Keratinocyte (primary cell): ENCODE measurements at regions not wholly inside any gene's neighbourhood (a gene's known extent, or its start where the extent isn't known, plus 50 kb on each side); places are given as distances from the start of the nearest gene placed in this dataset.

Experiments used
- DNase-seq: peaks from one replicate; pipeline ENCODE4 v3.0.0-alpha.2; 2011; ENCODE audit warnings: low read depth, missing footprints, low spot score
- FAIRE-seq: peaks from 2 replicates; lab custom pipeline; 2011; peaks lifted over from hg19 to GRCh38; lab: Jason Lieb, UNC
- H2AFZ ChIP-seq: 2 replicates; pipeline ENCODE4 v1.6.0; 2012; ENCODE audit warnings: low read length, control low read depth, inconsistent platforms; ENCODE audit not compliant: control insufficient read depth
- H3K27ac ChIP-seq: 2 replicates; pipeline ENCODE4 v1.5.1; 2011; ENCODE audit warnings: low read length; ENCODE audit not compliant: control insufficient read depth, insufficient read depth
- H3K27me3 ChIP-seq: 3 replicates; pipeline ENCODE4 v1.6.0; 2011; ENCODE audit warnings: low read length; ENCODE audit not compliant: control insufficient read depth, insufficient read depth; ENCODE audit errors: extremely low read depth
- H3K36me3 ChIP-seq, 2 experiments: 2 replicates in 1 of 2; 3 replicates in 1 of 2; pipeline ENCODE4 v1.5.1; 2011; ENCODE audit warnings: low read length in 2 of 2, mild to moderate bottlenecking in 1 of 2; ENCODE audit not compliant: control insufficient read depth in 2 of 2, insufficient read depth in 2 of 2; ENCODE audit errors: extremely low read depth in 1 of 2
- H3K4me1 ChIP-seq: 3 replicates; pipeline ENCODE4 v1.5.1; 2011; ENCODE audit warnings: low read length; ENCODE audit not compliant: control insufficient read depth, insufficient read depth; ENCODE audit errors: extremely low read depth
- H3K4me2 ChIP-seq: 3 replicates; pipeline ENCODE4 v1.6.0; 2011; ENCODE audit warnings: low read depth, low read length; ENCODE audit not compliant: control insufficient read depth, insufficient read depth; ENCODE audit errors: extremely low read depth
- H3K4me3 ChIP-seq, 3 experiments: fragments of 200-600 bp in 1 of 3; sonication (generic) in 1 of 3; 2 replicates in 2 of 3; 3 replicates in 1 of 3; pipeline ENCODE4 v1.5.1; 2011 to 2016; ENCODE audit warnings: low read length in 3 of 3, mild to moderate bottlenecking in 3 of 3, control low read depth in 2 of 3, inconsistent platforms in 1 of 3, low read depth in 1 of 3, mixed read lengths in 1 of 3, mixed run types in 1 of 3, moderate library complexity in 1 of 3; ENCODE audit not compliant: control insufficient read depth in 2 of 3, insufficient read depth in 2 of 3; ENCODE audit errors: extremely low read depth in 1 of 3
- H3K79me2 ChIP-seq: 2 replicates; pipeline ENCODE4 v1.6.0; 2012; ENCODE audit warnings: low read length; ENCODE audit not compliant: control insufficient read depth, insufficient read depth
- H3K9ac ChIP-seq: 3 replicates; pipeline ENCODE4 v1.6.0; 2011; ENCODE audit warnings: low read length; ENCODE audit not compliant: control insufficient read depth, insufficient read depth; ENCODE audit errors: extremely low read depth
- H3K9me1 ChIP-seq: 3 replicates; pipeline ENCODE4 v1.6.0; 2011; ENCODE audit warnings: low read length; ENCODE audit not compliant: control insufficient read depth, insufficient read depth; ENCODE audit errors: extremely low read depth
- H3K9me3 ChIP-seq: 2 replicates; pipeline ENCODE4 v1.5.1; 2012; ENCODE audit warnings: low read depth, low read length; ENCODE audit not compliant: control insufficient read depth
- H4K20me1 ChIP-seq: 3 replicates; pipeline ENCODE4 v1.6.0; 2011; ENCODE audit warnings: low read length; ENCODE audit not compliant: control insufficient read depth, insufficient read depth; ENCODE audit errors: extremely low read depth
- CTCF ChIP-seq, 3 experiments: IDR thresholded peaks in 1 of 3; conservative IDR thresholded peaks in 1 of 3; optimal IDR thresholded peaks in 1 of 3; 2 replicates in 2 of 3; 3 replicates in 1 of 3; pipeline versions ENCODE3 to v1.5.1; 2011; ENCODE audit warnings: low read length in 3 of 3, mild to moderate bottlenecking in 3 of 3, moderate library complexity in 2 of 3, control low read depth in 1 of 3, inconsistent platforms in 1 of 3; ENCODE audit not compliant: insufficient read depth in 2 of 3; ENCODE audit errors: extremely low read depth in 1 of 3
- EZH2 ChIP-seq: IDR thresholded peaks from one replicate; pipeline ENCODE4 v1.6.1; 2012; ENCODE audit warnings: inconsistent platforms, mild to moderate bottlenecking, low read length, moderate library complexity
- dilution Hi-C: fragments of 300-500 bp; cut with MboI; formaldehyde crosslinking; loops from one replicate; pipeline ENCODE4 v1.7.0; 2020; ENCODE audit warnings: low sequenced_read_pairs; ENCODE audit not compliant: extremely low pct_ligation_motif_present

DNA sequence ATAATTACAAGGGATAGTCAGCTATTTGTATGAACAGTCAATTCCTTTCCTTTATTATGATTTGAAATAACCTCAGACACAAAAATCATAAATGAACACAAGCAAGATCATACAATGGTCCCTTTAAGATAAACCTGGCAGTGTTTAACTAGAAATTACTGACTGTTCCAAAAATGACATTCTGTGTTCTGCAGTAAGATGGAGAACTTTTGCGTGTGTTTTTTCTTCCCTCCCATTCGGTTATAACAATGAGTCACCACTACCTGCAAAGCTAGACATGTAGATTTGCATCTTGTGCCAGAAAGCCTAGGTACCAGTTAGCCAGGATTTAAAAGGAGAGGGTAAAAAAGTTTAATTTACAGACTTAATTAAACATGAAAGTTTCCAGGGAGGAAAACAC, 248.2 kb upstream of the ADAMTS9 start:
- H3K36me3 ChIP-seq = no peaks in the 10 kb centered on the region
- H3K27me3 ChIP-seq = no peaks in the 10 kb centered on the region
- H3K9me1 ChIP-seq = no peaks in the 10 kb centered on the region
- H4K20me1 ChIP-seq = no peaks in the 10 kb centered on the region
- no peaks in the 10 kb centered on the region for H3K79me2 ChIP-seq
- no peak overlapping the region for H2AFZ ChIP-seq
- DNase-seq (no peak), FAIRE-seq (peak; percentile 80)
- no peak overlapping the region for H3K4me2 ChIP-seq
- H3K4me1 ChIP-seq = peaks cover 6% of the 10 kb centered on the region
- H3K4me3 ChIP-seq = no peak overlapping the region
- dilution Hi-C loops = no loop called here
- no peak overlapping the region for H3K9ac ChIP-seq
- TF ChIP-seq EZH2 (no peak), CTCF (optimal IDR thresholded peaks at IDR 0.05 in 1 of 3, IDR thresholded peaks at IDR 0.05 in 1 of 3, conservative IDR thresholded peaks at IDR 0.05 in 1 of 3; ENCODE audit: extremely low read depth in 1 of 3, insufficient read depth in 2 of 3, low read length in 3 of 3) (no peak)
- no peak overlapping the region for H3K27ac ChIP-seq
- H3K9me3 ChIP-seq = peaks cover 2% of the 10 kb centered on the region

- H3K27ac ChIP-seq = no peak overlapping the region
- H3K4me2 ChIP-seq = no peak overlapping the region
- H3K9me1 ChIP-seq = no peaks in the 10 kb centered on the region
- H3K36me3 ChIP-seq = no peaks in the 10 kb centered on the region
- DNase-seq (peak; percentile 36), FAIRE-seq (no peak)
- no peaks in the 10 kb centered on the region for H3K79me2 ChIP-seq
- no peak for TF ChIP-seq CTCF (optimal IDR thresholded peaks at IDR 0.05 in 1 of 3, IDR thresholded peaks at IDR 0.05 in 1 of 3, conservative IDR thresholded peaks at IDR 0.05 in 1 of 3; ENCODE audit: extremely low read depth in 1 of 3, insufficient read depth in 2 of 3, low read length in 3 of 3)
- no peak for TF ChIP-seq EZH2
- no peak overlapping the region for H2AFZ ChIP-seq
- no peaks in the 10 kb centered on the region for H4K20me1 ChIP-seq
- peaks cover 2% of the 10 kb centered on the region for H3K9me3 ChIP-seq
- peaks cover 6% of the 10 kb centered on the region for H3K4me1 ChIP-seq
- dilution Hi-C loops = no loop called here
- H3K4me3 ChIP-seq = no peak overlapping the region
- H3K9ac ChIP-seq = no peak overlapping the region
- no peaks in the 10 kb centered on the region for H3K27me3 ChIP-seq
These were observed 245.0 kb upstream of the ADAMTS9 start for GRCh38 chr3:64932666-64933342.
